GM18909 (cell line): ENCODE measurements at regions not wholly inside any gene's neighbourhood (a gene's known extent, or its start where the extent isn't known, plus 50 kb on each side); places are given as distances from the start of the nearest gene placed in this dataset.

Experiments used
- ATAC-seq: cut with Tn5 transposase; IDR thresholded peaks from one replicate; pipeline ENCODE4 v1.9.1; 2021; ENCODE audit warnings: mild to moderate bottlenecking; ENCODE audit not compliant: unreplicated experiment, poor library complexity

DNA sequence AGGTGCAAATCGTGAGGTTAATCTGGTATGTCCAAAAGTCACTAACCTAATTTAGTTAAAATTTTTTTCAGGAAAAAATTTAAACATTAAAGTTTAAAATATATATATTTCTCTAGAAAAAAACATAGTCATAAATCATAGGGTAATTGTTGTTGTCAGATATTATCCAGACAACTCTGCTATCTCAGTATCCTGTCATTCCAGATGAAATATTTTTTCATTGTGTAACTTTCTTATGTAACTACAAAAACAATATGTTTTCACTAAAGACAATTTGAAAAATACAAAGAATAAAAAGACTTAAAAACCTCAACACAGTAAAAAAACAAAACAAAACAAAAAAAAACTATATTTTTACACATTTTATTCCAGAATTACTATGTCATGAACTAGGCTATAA, 57.6 kb downstream of the TENT5A start:
- no peak for ATAC-seq

DNA sequence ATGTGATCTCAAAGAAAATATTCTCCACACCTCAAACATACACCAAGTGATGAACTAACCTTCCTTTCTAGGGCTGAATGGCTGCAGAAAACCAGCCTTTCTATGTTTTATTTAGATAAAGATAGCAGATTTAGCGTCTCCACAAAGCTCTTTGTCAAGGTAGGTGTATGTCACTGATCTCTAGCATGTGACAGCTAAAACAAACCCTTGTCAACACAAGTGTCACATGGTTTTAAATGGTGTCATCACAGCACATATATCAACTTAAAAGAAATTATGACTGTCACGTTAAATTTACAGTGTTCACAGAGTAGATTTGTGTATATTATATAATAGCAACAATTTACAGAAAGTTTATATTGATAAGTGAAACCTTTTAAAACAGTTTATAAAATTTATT, 58.3 kb downstream of the TENT5A start:
- no peak for ATAC-seq

DNA sequence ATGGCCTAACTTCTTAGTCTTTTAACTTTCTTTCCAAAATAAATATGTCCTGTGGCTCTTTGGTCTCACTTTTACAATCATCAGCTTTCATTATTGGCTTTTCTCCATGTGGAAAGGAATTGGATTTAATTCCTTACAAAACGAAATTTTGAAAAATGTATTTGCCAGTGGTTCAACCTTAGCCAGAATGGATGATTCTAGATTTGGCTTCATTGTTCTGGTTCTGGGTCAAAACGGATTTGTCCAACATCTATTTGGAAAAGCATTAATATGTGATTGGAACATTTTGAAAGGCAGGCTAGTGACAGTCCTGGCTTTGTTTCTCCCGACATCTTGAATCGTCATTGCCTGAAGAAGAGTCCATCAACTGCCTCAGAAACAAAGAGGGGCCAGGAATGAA, 59.2 kb downstream of the TENT5A start:
- no peak for ATAC-seq

DNA sequence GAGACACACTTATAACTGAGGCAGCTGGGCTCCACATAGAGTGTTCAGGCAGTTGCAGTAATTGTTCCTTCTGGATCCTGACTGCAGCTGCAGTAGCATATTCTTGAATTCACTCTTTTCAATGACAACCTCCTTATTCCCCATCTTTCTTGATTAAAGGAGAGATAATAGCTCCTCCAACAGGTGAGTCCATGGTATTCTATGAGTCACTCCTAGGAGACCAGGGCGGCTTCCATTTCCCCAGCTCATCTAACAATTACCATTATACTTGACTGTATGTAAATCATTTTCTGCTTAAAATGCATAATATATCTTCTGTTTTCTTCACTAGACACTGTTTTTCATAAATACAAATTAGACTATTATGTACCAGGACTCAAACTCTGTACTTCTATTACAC, 62.4 kb downstream of the TENT5A start:
- ATAC-seq: no peak

DNA sequence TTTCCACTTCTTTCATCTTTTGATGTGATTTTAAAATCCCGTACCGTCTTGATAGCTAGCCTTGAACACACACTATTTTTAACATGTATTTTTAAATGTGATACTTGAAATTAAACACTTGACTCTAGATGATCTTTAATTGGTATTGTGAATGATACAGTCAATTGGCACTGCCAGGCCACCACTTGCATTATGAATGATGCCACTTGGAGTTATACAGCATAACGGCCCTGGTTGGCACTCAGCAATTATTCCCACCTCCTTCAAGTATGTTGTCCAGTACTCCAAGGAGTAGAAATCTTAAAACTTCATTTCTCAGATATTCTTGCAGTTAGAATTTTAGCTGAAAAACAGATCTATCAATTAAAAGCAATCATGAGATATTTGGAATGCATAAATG, 62.9 kb downstream of the TENT5A start:
- ATAC-seq: no peak

DNA sequence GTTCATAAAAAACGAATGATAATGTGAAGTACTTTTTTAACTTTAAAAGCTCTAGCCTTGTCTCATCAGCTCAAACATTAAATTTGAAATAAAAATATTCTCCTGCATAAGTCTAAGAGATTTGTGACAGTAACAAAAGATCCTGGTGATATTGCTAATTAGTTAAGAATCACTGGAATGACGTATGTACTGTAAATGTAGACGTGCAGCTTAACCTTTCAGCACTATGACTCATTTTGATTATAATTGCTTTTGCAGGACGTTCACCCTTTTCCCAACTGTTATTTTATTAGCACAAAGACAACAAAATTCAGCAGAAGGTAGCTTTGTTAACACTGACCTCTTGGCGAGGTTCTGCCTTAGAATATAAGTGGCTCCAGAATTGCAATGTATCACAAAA, 68.6 kb downstream of the TENT5A start:
- ATAC-seq: no peak

DNA sequence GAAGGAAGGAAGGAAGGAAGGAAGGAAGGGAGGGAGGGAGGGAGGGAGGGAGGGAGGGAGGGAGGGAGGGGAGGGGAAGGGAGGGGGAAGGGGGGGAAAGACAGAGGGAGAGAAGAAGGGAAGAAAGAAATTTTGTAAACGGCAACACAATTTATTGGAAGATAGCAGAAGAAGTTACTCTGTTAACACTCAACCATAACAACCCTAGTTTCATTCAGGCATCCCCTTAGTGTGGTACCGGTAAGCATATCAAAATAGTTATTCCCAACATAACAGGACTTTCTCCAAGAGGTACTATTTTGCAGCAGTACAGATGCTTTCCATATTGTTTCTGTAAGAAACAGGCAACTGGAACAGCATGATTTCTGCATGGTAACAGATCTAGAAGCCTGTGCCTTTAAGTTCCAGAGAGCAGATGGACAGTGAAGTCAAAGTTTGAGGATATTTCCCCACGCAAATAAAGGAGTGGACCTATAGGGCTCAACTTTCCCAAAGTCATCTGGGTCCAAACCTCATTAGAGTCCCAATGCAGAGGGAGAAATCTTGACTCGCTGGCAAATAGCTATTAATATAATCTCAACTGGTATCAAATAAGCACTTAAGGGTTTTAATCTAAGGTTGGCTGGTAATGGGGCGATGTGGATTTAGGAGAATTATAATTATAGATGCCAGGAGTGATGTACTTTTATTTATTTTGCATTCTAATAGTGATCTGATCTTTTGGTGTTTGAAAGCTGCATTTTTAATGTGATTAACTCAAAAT, 69.4 kb downstream of the TENT5A start:
- no peak for ATAC-seq

DNA sequence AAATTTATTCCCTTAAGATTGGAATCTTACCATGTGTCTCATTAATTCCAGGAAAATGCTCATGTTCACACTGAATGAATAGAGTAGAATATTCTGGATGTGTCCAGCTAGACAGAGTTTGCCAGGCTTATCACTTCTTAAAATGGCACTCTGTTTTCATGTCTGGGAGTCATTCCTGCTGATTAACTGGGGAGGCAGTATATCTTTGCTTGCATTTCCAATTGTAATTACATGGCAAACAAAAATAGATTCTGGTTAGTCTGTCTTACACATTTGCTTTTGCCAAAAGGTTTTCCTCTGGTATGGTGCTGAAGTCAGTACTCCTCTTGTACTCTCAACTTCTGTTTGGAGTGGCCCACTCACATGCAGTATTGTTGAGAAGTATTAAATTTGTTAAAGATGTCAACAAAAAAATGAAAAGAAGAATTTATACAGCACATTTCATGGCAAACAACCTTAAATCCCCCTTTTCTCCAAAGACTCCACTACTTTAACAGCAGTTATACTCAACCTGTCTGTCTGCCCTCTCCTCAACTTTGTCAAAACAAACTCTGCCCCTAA, 70.2 kb downstream of the TENT5A start:
- ATAC-seq: no peak

DNA sequence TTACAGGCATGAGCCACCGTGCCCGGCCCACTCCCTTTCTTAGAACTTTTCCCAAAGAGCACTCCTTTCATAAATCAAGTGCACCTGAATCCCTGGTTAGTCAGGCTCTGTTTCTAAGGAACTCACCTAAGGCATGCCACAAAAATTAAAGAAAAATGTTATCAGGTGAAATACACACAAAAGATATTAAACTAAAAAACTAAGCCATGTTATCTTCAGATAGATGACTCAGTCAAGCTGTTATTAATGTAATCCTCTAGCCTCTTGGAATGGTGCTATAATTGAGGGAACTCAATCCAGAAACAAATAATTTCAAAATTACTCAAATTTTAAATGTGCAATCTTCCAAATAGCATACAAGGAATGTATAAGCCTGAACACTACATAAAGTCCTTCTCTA, 83.0 kb downstream of the TENT5A start:
- no peak for ATAC-seq

DNA sequence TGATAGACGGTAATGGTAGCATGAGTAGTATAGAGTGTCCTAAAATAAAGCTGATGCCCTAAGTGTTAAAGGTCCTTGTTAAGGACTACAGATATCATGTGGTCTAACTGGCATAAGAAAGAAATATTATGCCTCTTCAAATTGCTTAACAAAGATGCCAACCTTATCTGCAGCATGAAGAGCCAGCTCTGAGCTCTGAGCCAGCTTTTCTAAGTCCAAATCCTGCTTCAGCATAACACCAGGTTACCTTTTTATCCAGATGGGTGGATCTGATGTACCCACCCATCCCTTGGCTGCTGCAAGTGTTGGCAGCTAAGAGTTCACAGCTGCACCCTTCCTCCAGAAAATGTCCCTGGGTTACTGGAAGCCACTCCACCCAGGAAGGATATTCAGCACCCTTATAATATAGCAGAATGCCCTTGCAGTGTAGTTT, 83.8 kb downstream of the TENT5A start:
- ATAC-seq: no peak

DNA sequence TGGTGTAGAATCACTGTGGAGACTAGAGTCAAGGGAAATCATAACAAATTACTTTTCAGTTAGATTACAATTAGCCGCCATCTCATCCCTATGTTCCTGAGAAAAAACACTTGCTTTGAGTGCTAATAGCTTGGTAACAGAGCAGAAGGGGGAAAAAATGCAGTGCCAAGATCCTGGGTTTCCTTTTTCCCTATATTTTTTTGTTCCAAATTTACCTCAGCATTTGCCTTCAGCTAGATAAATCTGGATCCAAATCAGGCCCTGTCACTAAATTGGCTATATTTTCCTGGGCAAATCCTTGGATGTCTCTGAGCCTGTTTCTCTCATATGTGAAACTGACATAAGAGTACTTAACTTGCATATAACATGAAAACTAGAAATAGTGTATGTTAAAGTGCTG, 86.0 kb downstream of the TENT5A start:
- ATAC-seq: no peak

DNA sequence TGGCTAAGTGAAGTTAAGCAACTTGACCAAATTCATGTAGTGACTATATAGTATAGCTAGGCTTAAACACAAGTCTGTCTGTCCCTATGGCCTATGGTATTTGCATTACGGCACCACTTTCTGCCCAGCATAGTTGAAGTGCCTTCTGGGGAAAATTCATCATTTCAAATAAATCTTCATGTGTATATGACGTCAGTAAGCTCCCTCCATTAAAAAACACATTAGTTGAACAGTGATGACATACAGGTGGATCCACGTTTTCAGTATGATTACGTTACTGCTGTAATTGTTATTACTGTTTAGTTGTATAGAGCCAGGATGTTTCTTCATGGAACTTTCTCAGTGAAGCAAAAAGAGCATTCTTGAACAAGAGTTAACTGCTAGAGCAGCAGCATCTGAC, 96.2 kb downstream of the TENT5A start:
- no peak for ATAC-seq

DNA sequence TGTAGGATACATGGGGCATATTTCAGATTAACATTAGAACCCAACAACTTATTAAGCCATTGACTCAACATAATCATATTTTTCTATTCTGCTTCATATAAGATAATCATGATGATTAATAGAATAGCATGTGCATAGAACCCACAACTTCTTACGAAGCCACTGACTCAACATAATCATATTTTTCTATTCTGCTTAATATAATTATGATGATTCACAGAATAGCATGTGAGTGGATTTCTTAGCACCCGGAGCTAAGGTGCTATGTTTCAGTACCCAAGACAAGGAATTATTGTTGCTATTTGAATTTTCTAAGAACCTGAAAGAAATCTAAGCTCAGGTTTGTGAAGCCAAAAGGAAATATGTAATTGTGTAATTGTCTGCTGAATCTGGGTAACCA, 96.8 kb downstream of the TENT5A start:
- no peak for ATAC-seq

DNA sequence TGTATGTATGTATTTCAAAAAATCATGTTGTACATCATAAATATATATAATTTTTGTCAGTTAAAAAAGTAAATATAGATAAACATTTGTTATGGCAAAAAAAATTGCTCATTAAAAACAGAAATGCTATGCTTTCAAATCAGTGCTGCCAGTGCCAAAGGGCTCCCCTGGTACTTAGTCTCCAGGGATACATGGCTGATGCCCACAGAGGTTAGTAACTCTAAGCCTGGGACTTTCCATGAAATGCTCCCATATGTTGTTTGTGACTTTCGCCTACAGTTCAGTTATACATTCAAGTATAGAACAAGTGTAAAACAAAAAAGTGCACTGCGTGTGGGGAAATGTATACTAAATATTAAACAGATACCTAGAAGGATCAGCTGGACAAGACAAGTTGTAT, 104.0 kb downstream of the TENT5A start:
- no peak for ATAC-seq

DNA sequence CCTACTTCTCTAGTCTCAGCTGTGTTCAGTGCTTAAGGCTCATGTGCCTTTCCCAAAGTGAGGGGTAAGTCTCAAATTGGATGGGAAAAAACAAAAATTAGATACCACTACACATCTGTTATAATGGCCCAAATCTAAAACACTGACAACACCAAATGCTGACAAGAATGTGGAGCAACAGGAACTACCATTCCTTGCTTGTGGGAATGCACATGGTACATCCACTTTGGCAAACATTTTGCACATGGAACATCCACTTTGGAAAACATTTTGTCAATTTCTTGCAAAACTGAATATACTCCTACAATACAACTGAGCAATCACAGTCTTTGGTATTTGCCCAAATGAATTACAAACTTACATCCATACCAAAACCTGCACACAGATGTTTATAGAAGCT, 109.3 kb downstream of the TENT5A start:
- no peak for ATAC-seq

DNA sequence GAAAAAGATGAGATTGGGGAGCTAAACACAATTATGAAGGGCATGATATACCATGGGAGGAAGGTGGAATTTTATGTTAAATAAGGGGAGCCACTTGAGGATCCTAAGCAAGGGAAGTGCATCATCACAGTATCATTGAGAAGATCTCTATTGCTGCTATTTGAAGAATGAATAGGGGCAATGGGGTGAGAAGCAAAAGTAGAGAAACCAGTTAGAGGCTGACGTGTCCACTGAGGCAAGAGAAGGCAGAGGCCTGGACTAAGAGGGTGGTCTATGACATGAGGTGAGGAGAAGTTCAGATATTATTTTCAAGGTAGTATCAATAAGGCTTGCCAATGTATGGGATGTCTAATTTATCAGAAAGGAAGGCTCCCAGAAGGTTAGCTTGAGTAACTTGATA, 111.6 kb downstream of the TENT5A start:
- no peak for ATAC-seq

DNA sequence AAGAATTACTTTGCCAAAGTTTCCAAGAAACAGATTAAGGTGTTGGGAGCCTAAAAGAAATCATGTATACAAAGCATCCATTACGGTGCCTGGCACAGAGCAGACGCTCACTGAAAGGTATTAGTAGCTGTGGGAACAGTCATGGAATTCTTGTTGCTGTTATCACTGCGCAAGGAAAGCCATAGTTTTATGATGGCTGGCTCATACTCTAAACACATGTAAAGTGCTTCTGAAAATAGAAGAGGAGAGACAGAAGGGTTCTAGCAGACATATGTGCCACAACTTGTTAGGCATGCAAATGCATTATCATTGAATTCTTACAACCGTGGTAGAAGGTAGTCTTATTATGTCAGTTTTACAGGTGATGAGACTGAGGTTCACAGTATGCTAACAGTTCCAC, 112.4 kb downstream of the TENT5A start:
- ATAC-seq: no peak

DNA sequence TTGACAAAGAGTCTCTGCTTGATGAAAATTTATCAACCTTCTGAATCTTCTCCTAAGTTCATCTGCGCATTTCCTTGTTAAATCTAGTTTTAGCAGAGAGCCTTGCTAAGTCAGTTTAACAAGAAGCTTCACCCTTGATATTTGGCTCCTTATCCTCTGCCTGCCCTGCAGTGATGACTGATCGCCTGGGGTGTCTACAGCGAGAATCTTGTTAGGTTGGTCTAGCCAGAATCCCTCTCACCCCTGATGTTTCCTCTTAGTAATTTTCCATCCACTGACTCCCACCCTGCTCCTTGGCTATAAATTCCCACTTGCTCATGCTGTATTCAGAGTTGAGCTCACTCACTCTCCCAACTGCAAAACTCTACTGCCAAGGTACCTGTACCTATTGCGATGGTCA, 114.1 kb downstream of the TENT5A start:
- ATAC-seq: no peak

DNA sequence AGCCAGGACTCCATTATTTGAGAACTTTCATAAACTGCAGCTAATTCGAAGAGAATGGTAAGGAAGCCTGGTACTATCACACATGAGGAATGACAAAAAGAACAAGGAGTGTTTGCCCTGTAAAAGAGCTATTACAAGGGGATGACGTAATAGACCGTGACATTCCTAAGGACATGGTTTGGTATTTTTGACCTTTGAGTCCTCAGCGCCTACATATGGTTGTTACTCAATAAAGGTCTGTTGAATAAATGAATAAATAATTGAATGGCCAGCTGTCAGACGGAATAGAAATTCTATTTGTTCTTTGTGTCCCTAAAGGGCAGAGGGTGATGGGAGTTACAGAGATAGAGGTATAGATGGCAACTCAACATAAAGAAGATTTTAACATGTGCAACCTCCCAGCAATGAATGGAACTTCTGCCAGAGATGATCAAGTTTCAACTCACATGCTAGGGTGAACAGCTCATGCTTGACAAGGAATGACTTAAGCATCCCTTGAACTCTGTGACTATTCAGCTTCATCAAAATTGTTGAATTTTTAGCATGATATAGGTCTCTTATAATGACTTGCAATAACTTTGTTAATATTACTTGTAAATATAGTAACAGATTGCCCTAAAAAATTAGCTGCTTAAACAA, 115.4 kb downstream of the TENT5A start:
- no peak for ATAC-seq

DNA sequence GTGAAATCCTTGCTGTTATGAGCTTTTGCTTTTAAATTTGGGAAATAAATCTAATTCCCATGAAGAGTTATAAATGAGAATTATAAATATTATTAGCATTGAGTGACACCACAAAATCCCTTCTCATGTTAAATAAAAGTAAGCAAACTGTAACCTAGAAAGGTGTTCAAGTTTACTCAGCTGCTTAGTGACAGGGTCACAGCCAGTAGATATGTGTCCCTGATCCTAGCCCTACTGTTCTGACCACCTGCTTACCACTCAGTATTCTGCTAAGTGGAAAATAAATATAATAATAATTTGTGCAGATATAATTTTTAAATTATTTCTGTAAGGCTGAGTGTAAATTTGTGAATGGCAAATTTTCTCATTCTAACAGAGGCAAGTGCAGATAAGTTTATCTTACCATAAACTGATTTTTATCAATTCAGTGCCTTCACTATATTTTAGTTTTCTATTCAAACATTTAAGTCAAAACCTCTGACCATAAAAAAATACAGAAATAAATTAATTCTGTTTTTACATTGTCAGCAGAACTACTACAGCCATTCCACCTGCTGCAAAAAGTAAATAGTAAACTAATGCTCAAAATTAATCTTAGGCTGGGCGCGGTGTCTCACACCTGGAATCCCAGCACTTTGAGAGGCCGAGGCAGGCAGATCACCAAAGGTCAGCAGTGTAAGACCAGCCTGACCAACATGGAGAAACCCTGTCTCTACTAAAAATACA, 118.2 kb downstream of the TENT5A start:
- ATAC-seq: no peak

DNA sequence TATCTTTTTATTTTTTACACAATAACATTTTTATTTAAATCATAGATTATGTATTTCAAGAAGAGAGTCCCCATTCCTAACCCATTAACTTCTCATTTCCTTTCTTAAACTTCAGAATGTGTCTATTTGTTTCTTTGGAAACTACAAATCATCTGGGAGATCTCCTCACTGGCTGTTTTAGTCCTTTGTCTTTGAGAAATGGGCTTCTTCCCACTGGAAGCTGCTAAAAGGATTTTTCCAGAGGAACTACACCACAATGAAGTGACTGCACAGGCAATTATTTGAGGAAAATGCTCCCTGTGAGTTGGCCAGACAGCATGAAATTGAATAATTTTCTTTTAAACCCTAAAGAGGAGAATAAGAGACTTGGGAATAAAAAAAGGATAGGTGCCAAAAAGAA, 119.1 kb downstream of the TENT5A start:
- ATAC-seq: no peak
